CD4-positive, alpha-beta T cell treated with Interferon gamma for 1 hour (primary cell): ENCODE measurements at regions not wholly inside any gene's neighbourhood (a gene's known extent, or its start where the extent isn't known, plus 50 kb on each side); places are given as distances from the start of the nearest gene placed in this dataset.

Experiments used
- DNase-seq: peaks from one replicate; pipeline ENCODE4 v3.0.0-alpha.2; 2020

- DNase-seq: no peak
Observed at GRCh38 chr2:163367825-163368582, 367.8 kb downstream of the FIGN start.

DNA sequence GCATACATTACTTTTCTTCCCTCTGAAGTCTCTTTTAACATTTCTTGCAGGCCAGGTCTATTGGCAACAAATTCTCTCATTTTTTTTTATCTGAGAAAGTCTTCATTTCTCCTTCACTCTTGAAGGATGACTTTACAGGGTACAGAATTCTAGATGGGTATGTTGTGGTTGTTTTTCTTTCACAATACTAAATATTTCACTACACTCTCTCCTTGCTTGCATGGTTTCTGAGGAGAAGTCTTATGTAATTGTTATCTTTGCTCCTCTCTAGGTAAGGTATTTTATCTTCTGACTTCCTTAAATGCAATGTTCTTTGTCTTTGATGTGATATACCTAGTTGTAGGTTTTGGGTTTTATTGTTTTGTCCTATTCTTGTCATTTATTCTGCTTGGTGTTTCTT lies 371.1 kb downstream of the FIGN start:
- no peak for DNase-seq

DNA sequence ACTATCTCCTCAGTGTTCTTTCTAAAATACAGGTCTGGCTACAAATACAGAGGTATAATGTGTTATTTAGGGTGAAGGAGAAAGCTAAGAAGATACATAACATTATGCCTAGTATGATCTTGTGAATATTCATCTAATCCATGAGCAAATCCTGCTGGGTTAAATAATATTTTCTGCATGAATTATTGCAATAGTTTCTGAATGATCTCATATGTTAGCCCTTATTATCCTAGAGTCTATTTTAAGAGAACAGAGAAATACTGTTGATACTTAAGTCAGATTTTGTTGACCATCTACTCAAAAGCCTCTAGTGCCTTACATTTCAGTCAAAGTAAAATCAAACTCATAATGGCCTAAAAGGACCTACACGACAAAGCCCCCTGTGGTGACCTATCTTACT lies 382.3 kb downstream of the FIGN start:
- no peak for DNase-seq

DNA sequence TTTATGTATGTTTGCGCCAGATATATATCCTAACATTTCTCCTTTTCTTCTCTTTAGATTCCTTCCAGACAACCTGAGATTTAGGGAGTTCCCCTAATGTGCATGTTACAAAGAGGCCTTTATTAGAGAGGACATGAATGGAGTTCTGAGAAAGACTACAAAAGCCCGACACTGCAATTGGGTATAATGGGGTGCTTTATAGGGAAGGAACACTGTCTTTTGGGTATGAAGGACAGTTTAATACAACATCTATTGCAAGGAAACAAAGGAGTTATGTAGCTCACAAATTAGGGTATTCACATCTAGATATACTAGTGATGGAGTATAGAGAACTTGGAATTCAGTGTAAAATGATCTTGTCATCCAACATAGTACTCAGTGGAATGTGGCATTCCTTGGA lies 383.8 kb downstream of the FIGN start:
- DNase-seq: no peak

- DNase-seq: no peak
Observed at GRCh38 chr2:163351143-163351542, 384.7 kb downstream of the FIGN start.

DNA sequence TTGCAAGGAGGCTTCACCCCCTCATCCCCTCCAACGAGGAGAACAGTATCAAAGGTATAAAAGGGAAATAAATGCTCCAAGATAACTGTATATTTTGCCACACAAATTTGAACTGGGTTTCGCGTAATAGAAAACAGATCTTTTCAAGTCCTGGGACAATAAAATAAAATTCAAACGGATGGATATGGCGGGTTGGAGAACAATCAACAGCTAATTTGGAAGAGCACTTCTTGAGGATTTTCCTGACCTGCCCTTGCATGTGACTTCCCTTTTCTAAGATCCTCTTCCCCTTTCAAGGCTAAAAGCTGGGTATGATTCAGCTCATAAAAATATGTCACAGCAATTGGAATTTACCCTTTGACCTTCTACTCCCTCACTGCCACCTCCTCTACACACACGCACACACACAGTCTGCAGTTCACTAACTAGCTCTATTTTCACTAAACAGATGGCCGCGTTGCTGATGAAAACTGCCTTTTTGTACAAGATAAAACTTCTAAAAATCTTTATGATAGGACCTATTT lies 386.9 kb downstream of the FIGN start:
- DNase-seq: no peak

GRCh38 chr2:163347982-163348856 lies 387.6 kb downstream of the FIGN start:
- DNase-seq: peak; percentile 0

GRCh38 chr2:163345795-163346573 lies 389.8 kb downstream of the FIGN start:
- no peak for DNase-seq

- no peak for DNase-seq
Observed at GRCh38 chr2:163343316-163343715, 392.5 kb downstream of the FIGN start.

DNA sequence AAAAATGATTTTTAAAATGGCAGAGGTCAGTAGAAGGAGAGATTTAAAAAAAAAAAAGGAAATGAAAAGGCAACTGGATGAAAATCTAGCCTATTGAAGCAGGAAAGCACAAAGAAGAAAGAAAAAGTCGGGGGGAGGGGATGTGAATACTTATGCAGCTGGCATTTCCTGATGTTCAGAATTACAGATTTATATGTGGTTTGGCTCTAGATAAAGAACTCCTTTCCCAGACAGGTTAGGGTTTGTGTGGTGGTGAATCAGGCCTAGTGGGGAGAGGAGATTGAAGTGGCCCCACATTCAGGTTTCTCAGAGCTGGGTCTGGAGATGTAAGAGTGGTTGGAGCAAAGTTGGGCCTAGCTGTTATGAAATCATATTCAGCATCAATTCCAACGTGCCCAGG lies 394.4 kb downstream of the FIGN start:
- DNase-seq: no peak

DNA sequence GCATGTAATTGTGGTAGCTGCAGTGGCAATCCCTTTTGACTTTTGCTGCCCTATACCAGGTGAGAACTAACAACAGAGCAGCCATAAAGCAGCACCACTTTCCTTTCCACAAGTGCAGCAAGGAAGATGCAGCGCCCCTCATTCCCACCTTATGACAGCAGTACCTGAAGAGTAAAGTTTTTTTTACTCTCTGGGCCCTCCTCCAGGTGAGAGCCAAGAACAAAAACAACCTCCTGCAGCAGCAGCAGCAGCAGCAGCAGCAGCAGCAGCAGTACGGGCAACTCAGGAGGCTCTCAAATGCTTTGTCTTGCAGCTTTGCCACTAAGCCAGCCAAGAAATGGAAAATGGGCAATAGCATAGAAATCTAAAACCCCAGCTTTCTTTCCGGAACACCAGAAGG lies 397.5 kb downstream of the FIGN start:
- DNase-seq: no peak

GRCh38 chr2:163324677-163325076 lies 411.1 kb downstream of the FIGN start:
- no peak for DNase-seq

- DNase-seq: no peak
Observed at GRCh38 chr2:163319006-163319405, 416.8 kb downstream of the FIGN start.

DNA sequence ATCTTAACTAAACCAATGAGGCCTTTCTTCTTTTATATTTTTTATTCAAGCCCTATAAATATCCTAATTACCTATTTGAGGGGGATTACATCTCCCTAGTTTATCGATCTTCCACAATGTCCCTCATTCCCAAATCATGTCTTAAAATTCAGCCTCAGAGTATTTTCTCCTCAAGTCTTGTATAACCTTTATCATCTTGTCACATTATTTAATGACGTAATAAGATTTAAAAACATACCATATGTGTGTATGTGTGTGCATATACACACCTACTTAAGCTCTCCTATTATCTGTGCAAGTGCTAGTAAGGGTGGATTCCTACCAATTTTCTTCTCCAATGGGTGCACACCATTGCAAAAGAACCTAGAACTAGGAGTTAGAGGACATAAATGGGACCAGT lies 421.1 kb downstream of the FIGN start:
- no peak for DNase-seq

- no peak for DNase-seq
Observed at GRCh38 chr2:163312713-163313112, 423.1 kb downstream of the FIGN start.

GRCh38 chr2:163306647-163307046 lies 429.2 kb downstream of the FIGN start:
- DNase-seq: no peak

GRCh38 chr2:163302141-163302540 lies 433.7 kb downstream of the FIGN start:
- DNase-seq: no peak

GRCh38 chr2:163291790-163292189 lies 444.0 kb downstream of the FIGN start:
- DNase-seq: no peak

DNA sequence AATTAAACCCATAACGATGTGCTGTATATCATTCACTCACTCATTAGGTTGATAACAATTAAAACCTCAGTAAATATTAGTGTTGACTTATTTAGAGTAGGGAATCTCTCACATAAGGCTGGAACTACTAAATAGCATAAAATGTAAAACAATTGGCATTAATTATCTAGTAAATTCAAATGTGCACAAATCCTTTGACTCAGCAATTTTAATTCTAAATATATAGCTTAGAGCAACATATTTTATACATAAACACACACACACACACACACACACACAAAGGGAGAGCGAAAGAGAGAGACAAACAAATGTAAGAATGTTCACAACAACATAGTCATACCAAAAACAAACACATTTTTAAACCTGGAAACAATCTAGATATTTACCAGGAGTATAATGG lies 443.1 kb upstream of the KCNH7 start:
- DNase-seq: no peak

DNA sequence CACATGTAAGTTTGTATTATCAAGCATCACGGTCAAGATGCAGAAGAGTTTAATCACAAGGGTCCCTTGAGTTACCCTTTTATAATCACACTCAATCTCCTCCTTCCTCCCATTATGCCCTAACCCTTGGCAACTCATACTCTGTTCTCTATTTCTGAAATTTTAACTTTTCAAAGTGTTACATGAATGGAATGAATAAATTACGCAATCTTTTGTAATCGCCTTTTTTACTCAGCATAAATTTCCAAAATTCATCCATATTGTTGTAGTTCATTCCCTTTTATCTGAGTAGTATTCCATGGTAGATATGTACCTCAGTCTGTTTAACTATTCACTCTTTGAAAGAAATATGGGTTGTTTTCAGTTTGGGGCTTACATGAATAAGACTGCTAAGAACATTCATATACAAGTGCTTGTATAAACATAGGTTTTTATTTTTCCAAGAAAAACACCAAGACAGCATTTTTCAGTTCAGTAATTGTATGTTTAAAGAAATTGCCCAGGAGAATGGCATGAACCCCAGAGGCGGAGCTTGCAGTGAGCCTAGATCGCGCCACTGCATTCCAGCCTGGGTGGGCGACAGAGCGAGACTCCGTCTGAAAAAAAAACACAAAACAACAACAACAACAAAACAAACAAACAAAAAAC lies 430.9 kb upstream of the KCNH7 start:
- no peak for DNase-seq

GRCh38 chr2:163266772-163267171 lies 428.2 kb upstream of the KCNH7 start:
- no peak for DNase-seq

GRCh38 chr2:163265562-163265961 lies 427.0 kb upstream of the KCNH7 start:
- no peak for DNase-seq

DNA sequence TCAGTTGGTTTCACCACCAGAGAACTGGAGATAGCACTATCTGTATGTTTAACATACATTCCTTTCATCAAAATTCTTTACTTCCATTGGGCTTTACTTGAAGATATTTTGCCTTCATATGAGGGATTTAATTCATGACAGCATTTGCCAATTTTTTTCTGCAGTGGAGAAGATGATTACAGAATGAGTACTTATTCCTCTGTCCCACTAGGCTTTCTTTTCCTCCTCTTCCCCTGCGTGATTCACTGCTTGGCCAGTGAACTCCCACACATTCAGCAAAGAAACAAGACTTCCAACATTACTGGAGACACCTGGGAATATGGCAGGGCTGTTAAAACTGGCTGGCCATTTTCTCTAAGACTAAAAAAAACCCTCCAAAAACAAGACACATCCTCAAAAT lies 425.8 kb upstream of the KCNH7 start:
- no peak for DNase-seq
